Thyroid gland (tissue), 4 donors: ENCODE measurements at regions not wholly inside any gene's neighbourhood (a gene's known extent, or its start where the extent isn't known, plus 50 kb on each side); places are given as distances from the start of the nearest gene placed in this dataset.

Source experiments
- CTCF ChIP-seq, 6 experiments: fragments of 200-600 bp in 3 of 6; fragments of 450-650 bp in 3 of 6; sonication (generic) in 3 of 6; IDR thresholded peaks; one replicate each; pipeline ENCODE4 v1.5.1; 2016 to 2019; ENCODE audit warnings: antibody characterized with exemption in 6 of 6, mild to moderate bottlenecking in 2 of 6, inconsistent platforms in 1 of 6, moderate library complexity in 1 of 6
- POLR2A ChIP-seq, 2 donors: fragments of 450-650 bp; IDR thresholded peaks; one replicate each; pipeline ENCODE4 v1.6.1; 2017; ENCODE audit warnings: antibody characterized with exemption in 2 of 2, mild to moderate bottlenecking in 2 of 2, moderate library complexity in 1 of 2

GRCh38 chr12:91507754-91508153 lies 325.1 kb upstream of the DCN start:
- TF ChIP-seq CTCF (IDR thresholded peaks at IDR 0.05) (no peak), POLR2A (IDR thresholded peaks at IDR 0.05) (no peak)
